Midbrain (tissue), 1 donor: ENCODE measurements at regions not wholly inside any gene's neighbourhood (a gene's known extent, or its start where the extent isn't known, plus 50 kb on each side); places are given as distances from the start of the nearest gene placed in this dataset.

Experiments
- DNase-seq: peaks from one replicate; lab custom pipeline; 2025; lab: John Stamatoyannopoulos, UW

GRCh38 chr2:12828980-12829379 is 112.2 kb downstream of the TRIB2 start:
- DNase-seq: no peak

- DNase-seq: no peak
These were observed 114.3 kb downstream of the TRIB2 start for GRCh38 chr2:12831016-12831415.

GRCh38 chr2:12834239-12834638 is 117.5 kb downstream of the TRIB2 start:
- no peak for DNase-seq

- DNase-seq: no peak
These were observed 119.0 kb downstream of the TRIB2 start for GRCh38 chr2:12835733-12836132.

- no peak for DNase-seq
These were observed 122.6 kb downstream of the TRIB2 start for GRCh38 chr2:12839339-12839738.

- DNase-seq: no peak
These were observed 124.3 kb downstream of the TRIB2 start for GRCh38 chr2:12841021-12841420.

GRCh38 chr2:12842917-12843316 is 126.2 kb downstream of the TRIB2 start:
- no peak for DNase-seq

GRCh38 chr2:12844511-12844910 is 127.8 kb downstream of the TRIB2 start:
- DNase-seq: peak; percentile 16

GRCh38 chr2:12847694-12848575 is 131.2 kb downstream of the TRIB2 start:
- DNase-seq: peak; percentile 67

GRCh38 chr2:12852135-12852534 is 135.4 kb downstream of the TRIB2 start:
- no peak for DNase-seq

GRCh38 chr2:12854001-12854530 is 137.3 kb downstream of the TRIB2 start:
- no peak for DNase-seq

GRCh38 chr2:12855508-12855907 is 138.8 kb downstream of the TRIB2 start:
- no peak for DNase-seq

- no peak for DNase-seq
These were observed 140.3 kb downstream of the TRIB2 start for GRCh38 chr2:12856934-12857601.

GRCh38 chr2:12857891-12858290 is 141.2 kb downstream of the TRIB2 start:
- no peak for DNase-seq

GRCh38 chr2:12858786-12859185 is 142.1 kb downstream of the TRIB2 start:
- DNase-seq: no peak

GRCh38 chr2:12861344-12861930 is 144.7 kb downstream of the TRIB2 start:
- no peak for DNase-seq

GRCh38 chr2:12862541-12862940 is 145.8 kb downstream of the TRIB2 start:
- no peak for DNase-seq

GRCh38 chr2:12863937-12864336 is 147.2 kb downstream of the TRIB2 start:
- DNase-seq: no peak

GRCh38 chr2:12867631-12868287 is 151.0 kb downstream of the TRIB2 start:
- DNase-seq: no peak

- no peak for DNase-seq
These were observed 154.0 kb downstream of the TRIB2 start for GRCh38 chr2:12870692-12871091.

- no peak for DNase-seq
These were observed 155.1 kb downstream of the TRIB2 start for GRCh38 chr2:12871694-12872315.

- DNase-seq: no peak
These were observed 161.0 kb downstream of the TRIB2 start for GRCh38 chr2:12877761-12878160.
